HL-60 (cell line): ENCODE measurements at regions not wholly inside any gene's neighbourhood (a gene's known extent, or its start where the extent isn't known, plus 50 kb on each side); places are given as distances from the start of the nearest gene placed in this dataset.

Source experiments
- GABPA ChIP-seq: IDR thresholded peaks from 2 replicates; pipeline ENCODE4 v1.6.1; 2012; ENCODE audit warnings: low read depth
- POLR2AphosphoS5 ChIP-seq: IDR thresholded peaks from 2 replicates; pipeline ENCODE4 v1.6.1; 2012; ENCODE audit warnings: low read depth
- REST ChIP-seq: IDR thresholded peaks from 2 replicates; pipeline ENCODE4 v1.6.1; 2012; ENCODE audit warnings: low read depth; ENCODE audit not compliant: insufficient replicate concordance
- TF ChIP-seq, protein P1 (sequence below): IDR thresholded peaks from one replicate; pipeline ENCODE4 v1.5.1; 2011; ENCODE audit warnings: low read length, control low read depth, inconsistent platforms; ENCODE audit not compliant: insufficient read depth

DNA sequence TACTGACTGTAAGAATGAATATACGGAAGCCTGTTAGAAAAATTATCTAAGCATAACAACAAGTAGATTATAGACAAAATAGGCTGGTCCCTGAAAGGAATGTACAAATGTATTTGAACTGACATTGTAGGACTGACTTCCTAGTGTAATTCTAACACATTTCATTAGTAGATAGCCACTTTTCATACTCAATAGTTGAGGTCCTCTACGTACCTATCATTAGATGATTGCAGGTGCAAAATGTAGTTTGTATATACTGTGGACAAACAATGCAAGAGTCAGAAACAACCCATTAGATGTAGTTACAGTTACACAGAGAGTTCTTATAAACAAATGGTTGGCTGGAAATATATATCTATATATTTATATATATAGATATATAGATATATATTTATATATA, 402.3 kb upstream of the SLITRK6 start:
- TF ChIP-seq, protein P1, sequence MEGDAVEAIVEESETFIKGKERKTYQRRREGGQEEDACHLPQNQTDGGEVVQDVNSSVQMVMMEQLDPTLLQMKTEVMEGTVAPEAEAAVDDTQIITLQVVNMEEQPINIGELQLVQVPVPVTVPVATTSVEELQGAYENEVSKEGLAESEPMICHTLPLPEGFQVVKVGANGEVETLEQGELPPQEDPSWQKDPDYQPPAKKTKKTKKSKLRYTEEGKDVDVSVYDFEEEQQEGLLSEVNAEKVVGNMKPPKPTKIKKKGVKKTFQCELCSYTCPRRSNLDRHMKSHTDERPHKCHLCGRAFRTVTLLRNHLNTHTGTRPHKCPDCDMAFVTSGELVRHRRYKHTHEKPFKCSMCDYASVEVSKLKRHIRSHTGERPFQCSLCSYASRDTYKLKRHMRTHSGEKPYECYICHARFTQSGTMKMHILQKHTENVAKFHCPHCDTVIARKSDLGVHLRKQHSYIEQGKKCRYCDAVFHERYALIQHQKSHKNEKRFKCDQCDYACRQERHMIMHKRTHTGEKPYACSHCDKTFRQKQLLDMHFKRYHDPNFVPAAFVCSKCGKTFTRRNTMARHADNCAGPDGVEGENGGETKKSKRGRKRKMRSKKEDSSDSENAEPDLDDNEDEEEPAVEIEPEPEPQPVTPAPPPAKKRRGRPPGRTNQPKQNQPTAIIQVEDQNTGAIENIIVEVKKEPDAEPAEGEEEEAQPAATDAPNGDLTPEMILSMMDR: no peak
- no peak for TF ChIP-seq POLR2AphosphoS5
- TF ChIP-seq REST: no peak
- no peak for TF ChIP-seq GABPA
